NCI-H1436 treated with DMSO at 0.1 percent for 48 hours (cell line): ENCODE measurements at regions not wholly inside any gene's neighbourhood (a gene's known extent, or its start where the extent isn't known, plus 50 kb on each side); places are given as distances from the start of the nearest gene placed in this dataset.
"Not testable (repeated sequence)": the region's sequence is repeated elsewhere in the genome, so short reads cannot be mapped to it uniquely, and the experiment has no call there.

Experiments
- DNase-seq: peaks from one replicate; lab custom pipeline; 2025; lab: John Stamatoyannopoulos, UW

GRCh38 chr2:150669492-150669891 lies 182.0 kb upstream of the RND3 start:
- no peak for DNase-seq

GRCh38 chr2:150667039-150667438 lies 179.6 kb upstream of the RND3 start:
- not testable (repeated sequence) for DNase-seq

DNA sequence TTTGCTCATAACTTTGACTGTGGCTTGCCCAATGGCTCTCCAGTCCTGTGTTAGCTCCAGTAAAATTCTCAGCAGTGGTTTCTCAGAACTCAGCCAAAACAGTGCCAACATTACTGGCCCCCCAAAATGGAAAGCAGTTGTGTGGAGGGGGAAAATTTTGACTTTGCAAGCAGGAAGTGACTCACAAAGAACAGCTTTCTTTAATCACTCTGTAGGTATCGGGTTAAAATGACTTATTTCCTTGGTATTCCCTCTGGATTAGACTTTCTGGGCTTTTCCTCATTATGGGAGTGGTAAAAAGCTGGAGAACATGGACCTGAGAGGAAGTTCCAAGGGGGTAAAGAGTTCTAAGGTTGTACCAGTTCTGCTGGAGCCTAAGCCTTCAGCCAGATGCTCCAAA lies 175.7 kb upstream of the RND3 start:
- DNase-seq = no peak

DNA sequence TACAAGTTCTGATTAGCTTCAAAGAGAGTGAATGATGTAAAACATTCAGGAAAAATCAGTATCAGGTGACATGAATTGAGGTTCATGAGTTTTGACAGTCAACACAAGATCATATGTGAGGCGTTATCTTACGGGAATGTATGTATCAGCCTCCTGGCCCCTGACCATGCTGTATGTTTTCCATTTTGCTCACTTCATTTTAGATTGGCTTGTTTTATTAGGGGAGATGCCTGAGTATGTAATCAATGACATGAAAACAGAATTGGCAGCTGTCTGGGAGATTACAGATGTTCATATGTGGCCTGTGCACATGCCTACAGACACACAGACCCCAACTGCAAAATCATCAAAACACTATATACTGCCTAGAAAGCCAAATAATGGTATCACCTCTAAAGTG lies 168.5 kb upstream of the RND3 start:
- no peak for DNase-seq

DNA sequence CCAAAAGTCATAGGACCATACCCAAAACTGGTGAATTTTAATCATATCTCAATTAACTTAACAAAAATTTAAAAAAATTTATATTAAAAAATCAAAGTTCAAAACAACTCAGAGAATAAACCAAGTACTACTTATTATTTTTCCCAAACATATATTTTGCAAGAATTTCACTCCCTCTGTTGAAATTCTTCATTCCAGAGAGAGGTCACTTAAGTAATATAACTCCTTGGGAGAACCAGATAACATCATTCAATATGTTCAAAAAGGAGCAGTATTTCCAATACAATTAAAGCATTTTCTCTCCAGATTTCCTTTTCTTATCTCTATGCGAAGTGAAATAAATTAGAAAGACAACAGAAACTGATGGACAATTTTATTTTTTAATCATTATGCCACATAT lies 165.9 kb upstream of the RND3 start:
- no peak for DNase-seq

GRCh38 chr2:150647943-150648342 lies 160.5 kb upstream of the RND3 start:
- no peak for DNase-seq

GRCh38 chr2:150646746-150647145 lies 159.3 kb upstream of the RND3 start:
- no peak for DNase-seq

DNA sequence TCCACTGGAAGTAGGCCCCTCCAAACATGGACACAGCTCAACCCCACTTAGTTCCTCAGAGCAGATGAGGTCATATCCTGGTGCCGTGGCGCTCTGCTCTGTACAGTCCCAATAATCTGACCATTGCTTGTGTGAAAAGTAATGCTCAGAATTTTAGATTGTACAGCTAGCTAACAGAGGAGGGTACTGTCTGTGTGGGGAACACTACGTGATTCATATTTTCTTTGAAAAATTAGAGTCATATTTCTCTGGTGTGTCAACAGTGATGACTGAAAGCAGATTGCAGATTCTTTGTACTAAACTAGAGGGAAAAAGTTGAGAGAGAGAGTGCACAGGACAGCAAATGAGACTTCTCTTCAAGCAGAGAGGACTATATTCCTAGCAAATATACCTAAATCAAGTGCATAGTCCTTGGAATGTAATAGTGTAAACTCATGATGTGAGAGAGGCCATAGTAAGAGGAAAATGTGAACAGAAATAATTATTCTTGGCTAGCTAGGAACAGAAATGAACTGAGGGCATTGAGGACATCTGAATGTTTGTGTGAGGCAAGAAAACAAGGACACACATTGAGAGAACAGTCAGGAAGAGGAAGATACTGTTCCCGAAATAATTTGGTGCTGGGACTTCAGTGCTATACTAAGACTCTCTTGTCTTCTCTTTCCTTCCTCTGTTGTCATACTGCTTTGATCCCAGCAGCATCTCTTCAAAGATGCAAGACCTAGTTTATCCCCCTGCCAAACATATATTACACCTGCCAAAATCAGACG lies 157.0 kb upstream of the RND3 start:
- no peak for DNase-seq

- no peak for DNase-seq
Observed at GRCh38 chr2:150643114-150643725, 155.8 kb upstream of the RND3 start.

GRCh38 chr2:150640039-150640438 lies 152.6 kb upstream of the RND3 start:
- DNase-seq = no peak

- DNase-seq = no peak
Observed at GRCh38 chr2:150639383-150639782, 151.9 kb upstream of the RND3 start.

- no peak for DNase-seq
Observed at GRCh38 chr2:150631236-150631821, 143.9 kb upstream of the RND3 start.

DNA sequence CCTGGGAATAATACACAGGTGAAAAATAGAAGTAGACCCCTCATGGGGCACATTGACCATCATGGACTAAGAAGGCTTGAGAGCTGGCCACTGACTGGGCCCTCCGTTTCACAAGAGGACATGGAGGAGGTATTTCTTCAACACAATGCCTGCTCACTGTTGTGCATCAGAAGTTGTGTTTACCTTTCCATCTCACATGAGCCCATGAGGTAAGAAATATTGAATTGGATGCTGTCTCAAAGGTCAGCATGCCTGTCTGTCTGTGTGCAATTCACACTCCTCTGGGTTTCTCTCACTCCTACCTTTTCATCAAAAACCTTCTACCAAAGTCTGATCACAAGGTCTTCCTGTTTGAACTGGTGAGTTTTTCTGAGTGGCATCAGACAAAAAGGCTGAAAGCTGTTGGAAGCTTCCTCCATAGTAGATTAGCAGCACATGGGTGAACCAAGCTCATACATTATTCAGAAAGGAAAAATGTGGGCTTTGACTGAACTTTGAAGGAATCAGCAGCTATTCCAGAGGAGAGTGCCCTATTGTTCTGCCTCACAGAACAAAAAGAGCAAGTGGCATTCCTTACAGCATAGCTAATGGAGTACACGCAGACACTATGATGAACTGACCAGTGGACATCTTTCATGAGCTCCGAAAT lies 143.2 kb upstream of the RND3 start:
- DNase-seq = no peak

GRCh38 chr2:150627526-150627925 lies 140.1 kb upstream of the RND3 start:
- DNase-seq = no peak

DNA sequence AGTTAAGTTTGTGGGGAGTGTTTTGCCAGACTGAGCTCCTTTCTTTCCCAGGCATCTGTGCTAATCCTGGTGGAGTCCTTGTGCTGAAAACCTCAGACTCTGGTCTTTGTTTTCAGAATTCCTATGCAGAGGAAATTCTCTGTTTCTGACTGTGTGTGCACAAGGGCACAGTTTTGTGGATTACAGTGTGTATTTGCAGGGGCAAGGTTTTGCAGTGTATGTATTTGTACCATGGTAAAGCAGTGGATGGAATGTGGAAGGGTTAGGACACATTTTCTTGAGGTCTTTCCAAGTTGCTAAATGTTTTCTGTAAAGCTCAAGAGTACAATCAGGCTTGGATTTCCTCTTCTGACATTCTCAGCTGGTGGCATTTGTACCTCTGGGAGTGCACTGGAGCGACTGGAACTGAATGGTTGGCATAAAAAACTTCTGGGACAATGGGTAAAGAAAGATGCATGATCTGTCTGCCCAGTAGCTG lies 139.5 kb upstream of the RND3 start:
- DNase-seq = no peak

- DNase-seq = no peak
Observed at GRCh38 chr2:150625741-150626140, 138.3 kb upstream of the RND3 start.

DNA sequence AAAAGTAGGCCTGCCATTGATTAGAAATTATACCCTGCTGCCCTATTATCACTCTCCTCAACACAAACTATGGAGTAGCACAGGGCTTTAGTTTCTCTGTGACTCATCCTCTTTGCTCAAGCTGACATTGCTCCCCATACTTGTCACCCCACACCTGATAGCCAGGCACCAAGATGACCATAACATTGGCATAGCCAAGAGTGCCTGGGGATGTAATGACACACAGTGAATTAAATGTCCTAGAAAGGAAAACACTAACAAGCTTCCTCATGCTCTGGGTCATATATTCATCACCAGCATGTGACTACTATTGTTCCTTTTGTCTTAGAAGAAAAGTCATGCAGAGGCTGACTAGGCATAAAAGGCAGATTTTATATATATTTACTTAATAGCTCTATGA lies 137.8 kb upstream of the RND3 start:
- no peak for DNase-seq

GRCh38 chr2:150624001-150624401 lies 136.5 kb upstream of the RND3 start:
- no peak for DNase-seq

GRCh38 chr2:150621526-150622213 lies 134.2 kb upstream of the RND3 start:
- DNase-seq = no peak

GRCh38 chr2:150620855-150621254 lies 133.4 kb upstream of the RND3 start:
- DNase-seq = no peak

GRCh38 chr2:150620416-150620815 lies 132.9 kb upstream of the RND3 start:
- no peak for DNase-seq

- DNase-seq = no peak
Observed at GRCh38 chr2:150619607-150620330, 132.3 kb upstream of the RND3 start.
